ENCODE measurements at regions not wholly inside any gene's neighbourhood (a gene's known extent, or its start where the extent isn't known, plus 50 kb on each side); places are given as distances from the start of the nearest gene placed in this dataset.

GRCh38 chr20:55597526-55597925, 407.8 kb downstream of the CBLN4 start:
- no peak for DNase-seq (ENCODE audit: low spot score)

GRCh38 chr20:55596431-55596830, 408.9 kb downstream of the CBLN4 start:
- no peak for DNase-seq (ENCODE audit: low spot score)

GRCh38 chr20:55592866-55593265, 412.5 kb downstream of the CBLN4 start:
- DNase-seq (ENCODE audit: low spot score), result no peak

GRCh38 chr20:55586610-55587009, 418.7 kb downstream of the CBLN4 start:
- DNase-seq (ENCODE audit: low spot score), result no peak

- DNase-seq (ENCODE audit: low spot score), result no peak
Observed at GRCh38 chr20:55584964-55585363, 420.4 kb downstream of the CBLN4 start.

GRCh38 chr20:55584307-55584706, 421.0 kb downstream of the CBLN4 start:
- DNase-seq (ENCODE audit: low spot score), result no peak

- no peak for DNase-seq (ENCODE audit: low spot score)
Observed at GRCh38 chr20:55583036-55583435, 422.3 kb downstream of the CBLN4 start.

- no peak for DNase-seq (ENCODE audit: low spot score)
Observed at GRCh38 chr20:55582498-55582897, 422.8 kb downstream of the CBLN4 start.

- DNase-seq (ENCODE audit: low spot score), result no peak
Observed at GRCh38 chr20:55581519-55581918, 423.8 kb downstream of the CBLN4 start.

- no peak for DNase-seq (ENCODE audit: low spot score)
Observed at GRCh38 chr20:55580475-55580874, 424.8 kb downstream of the CBLN4 start.

GRCh38 chr20:55579802-55580201, 425.5 kb downstream of the CBLN4 start:
- no peak for DNase-seq (ENCODE audit: low spot score)

- no peak for DNase-seq (ENCODE audit: low spot score)
Observed at GRCh38 chr20:55576981-55577380, 428.3 kb downstream of the CBLN4 start.

- DNase-seq (ENCODE audit: low spot score), result no peak
Observed at GRCh38 chr20:55569084-55569483, 436.2 kb downstream of the CBLN4 start.

GRCh38 chr20:55567826-55568225, 437.5 kb downstream of the CBLN4 start:
- DNase-seq (ENCODE audit: low spot score), result no peak

GRCh38 chr20:55565096-55565773, 440.1 kb downstream of the CBLN4 start:
- no peak for DNase-seq (ENCODE audit: low spot score)

- no peak for DNase-seq (ENCODE audit: low spot score)
Observed at GRCh38 chr20:55561259-55561658, 444.1 kb downstream of the CBLN4 start.

GRCh38 chr20:55557191-55557590, 448.1 kb downstream of the CBLN4 start:
- DNase-seq (ENCODE audit: low spot score), result no peak

- no peak for DNase-seq (ENCODE audit: low spot score)
Observed at GRCh38 chr20:55555075-55555650, 450.2 kb downstream of the CBLN4 start.

- no peak for DNase-seq (ENCODE audit: low spot score)
Observed at GRCh38 chr20:55544638-55545037, 460.7 kb downstream of the CBLN4 start.

- no peak for DNase-seq (ENCODE audit: low spot score)
Observed at GRCh38 chr20:55540486-55540885, 464.8 kb downstream of the CBLN4 start.

- DNase-seq (ENCODE audit: low spot score), result no peak
Observed at GRCh38 chr20:55540013-55540412, 465.3 kb downstream of the CBLN4 start.

GRCh38 chr20:55538261-55538908, 466.9 kb downstream of the CBLN4 start:
- no peak for DNase-seq (ENCODE audit: low spot score)

GRCh38 chr20:55535366-55535765, 470.0 kb downstream of the CBLN4 start:
- DNase-seq (ENCODE audit: low spot score), result no peak

- no peak for DNase-seq (ENCODE audit: low spot score)
Observed at GRCh38 chr20:55533632-55534031, 471.7 kb downstream of the CBLN4 start.

Measured in hematopoietic multipotent progenitor cell treated with erythropoietin and hydrocortisone succinate and interleukin-3 and kit ligand, for 17 days (in vitro differentiated cells).